ENCODE measurements at regions not wholly inside any gene's neighbourhood (a gene's known extent, or its start where the extent isn't known, plus 50 kb on each side); places are given as distances from the start of the nearest gene placed in this dataset.

- Histone ChIP-seq H3K9me3 (replicated peaks in 1 of 3) (no peaks in the 10 kb centered on the region), H3K36me3 (replicated peaks in 1 of 2) (no peaks in the 10 kb centered on the region), H3K27ac (no peak overlapping the region), H3K4me3 (no peak overlapping the region), H3K4me1 (replicated peaks in 1 of 2) (no peaks in the 10 kb centered on the region), H3K27me3 (no peaks in the 10 kb centered on the region)
- TF ChIP-seq POLR2A (IDR thresholded peaks at IDR 0.05) (no peak), CTCF (IDR thresholded peaks at IDR 0.05) (no peak)
- no peak for DNase-seq
- intact Hi-C loops (cut with DNase I) = loop anchor here in 1 of 2 donors (10.0 kb wide), 1 partner anchor 354 kb away; no protein-coding TSS in a partner anchor
- WGBS, 4 donors = 78 to 82% (median 79%) methylated on average over 5 of the region's 5 CpGs
Measured at GRCh38 chr12:25670076-25671055, 117.3 kb upstream of the LMNTD1 start.

DNA sequence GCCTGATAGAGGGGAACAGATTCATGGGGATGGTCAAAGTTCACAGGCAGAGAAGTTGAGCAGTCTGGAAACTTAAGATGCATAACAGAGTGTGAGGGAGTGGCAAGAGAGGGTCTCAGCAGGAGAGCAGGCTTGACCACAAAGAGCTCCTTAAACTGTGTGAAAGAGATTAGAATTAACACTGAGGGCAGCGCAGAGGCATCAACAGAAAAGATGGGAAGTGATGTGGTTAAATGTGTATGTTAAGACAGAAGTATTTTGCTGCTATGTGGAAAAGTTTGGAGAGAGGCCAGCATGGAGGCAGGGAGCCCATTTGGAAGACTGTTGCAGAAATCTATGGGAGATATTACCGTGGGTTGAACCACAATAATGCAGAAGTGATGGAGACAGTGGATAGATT, 122.7 kb upstream of the LMNTD1 start:
- intact Hi-C loops (cut with DNase I) = loop anchor here in 1 of 2 donors (10.0 kb wide), 1 partner anchor 349 kb away; no protein-coding TSS in a partner anchor
- WGBS, 4 donors = 71 to 83% (median 77%) methylated on average over 2 of the region's 2 CpGs

DNA sequence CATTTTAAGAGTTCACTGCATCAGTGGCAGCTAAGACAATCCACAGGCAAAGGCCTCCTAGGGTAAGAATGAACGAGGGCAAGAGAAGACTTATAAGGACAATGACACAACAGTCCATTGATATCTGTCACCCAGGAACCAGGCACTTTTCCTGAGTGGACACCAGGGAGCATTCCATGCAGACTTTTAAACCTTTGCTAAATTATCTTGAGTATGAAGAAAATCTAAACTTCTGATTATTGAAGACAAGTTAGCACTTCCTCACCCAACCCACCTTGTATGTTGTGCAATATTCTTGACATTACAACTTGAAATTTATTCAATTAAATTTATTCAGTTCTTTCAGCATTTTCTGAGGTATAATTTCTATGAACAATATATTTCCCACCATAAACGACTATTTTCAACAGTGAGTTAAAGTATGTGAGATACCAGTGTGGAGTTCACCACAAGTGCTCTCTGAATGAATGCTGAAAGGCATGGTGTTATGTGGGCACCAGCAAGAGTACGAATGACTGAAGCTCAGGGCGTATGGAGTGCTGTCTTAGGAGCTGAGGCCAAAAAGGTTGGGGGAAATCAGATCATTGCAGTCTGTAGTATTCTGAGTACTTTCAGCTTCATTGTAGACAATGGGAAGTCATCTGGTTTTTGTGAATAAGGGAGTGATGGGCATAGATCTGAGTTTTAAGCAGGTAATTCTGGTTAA, 124.3 kb upstream of the LMNTD1 start:
- Histone ChIP-seq H3K4me3 (no peak overlapping the region), H3K27me3 (no peaks in the 10 kb centered on the region), H3K9me3 (replicated peaks in 1 of 3) (no peaks in the 10 kb centered on the region), H3K4me1 (replicated peaks in 1 of 2) (peaks cover 0 to 5% of the 10 kb centered on the region in 2 donors), H3K36me3 (replicated peaks in 1 of 2) (no peaks in the 10 kb centered on the region), H3K27ac (no peak overlapping the region)
- DNase-seq = peak in 3 of 7 donors; percentile 20 to 44 (median 26)
- TF ChIP-seq POLR2A (IDR thresholded peaks at IDR 0.05) (no peak), CTCF (IDR thresholded peaks at IDR 0.05) (peak in 3 of 6 experiments; percentile 30 to 55 (median 50))
- intact Hi-C loops (cut with DNase I) = loop anchor here in 1 of 2 donors (10.0 kb wide), 1 partner anchor 347 kb away; no protein-coding TSS in a partner anchor
- 65 to 84% (median 72%) methylated on average over 4 of the region's 4 CpGs for WGBS, 4 donors

More for the DNA sequence above, 122.7 kb upstream of the LMNTD1 start:
- Histone ChIP-seq H3K27ac (no peak overlapping the region), H3K9me3 (replicated peaks in 1 of 3) (no peaks in the 10 kb centered on the region), H3K27me3 (no peaks in the 10 kb centered on the region), H3K36me3 (replicated peaks in 1 of 2) (no peaks in the 10 kb centered on the region), H3K4me3 (no peak overlapping the region), H3K4me1 (replicated peaks in 1 of 2) (peaks cover 0 to 5% of the 10 kb centered on the region in 2 donors)
- TF ChIP-seq POLR2A (IDR thresholded peaks at IDR 0.05) (no peak), CTCF (IDR thresholded peaks at IDR 0.05) (no peak)
- no peak for DNase-seq

GRCh38 chr12:25681580-25681979, 128.5 kb upstream of the LMNTD1 start:
- Histone ChIP-seq H3K4me1 (replicated peaks in 1 of 2) (peaks cover 0 to 5% of the 10 kb centered on the region in 2 donors), H3K27ac (no peak overlapping the region), H3K9me3 (replicated peaks in 1 of 3) (no peaks in the 10 kb centered on the region), H3K4me3 (no peak overlapping the region), H3K27me3 (no peaks in the 10 kb centered on the region), H3K36me3 (replicated peaks in 1 of 2) (no peaks in the 10 kb centered on the region)
- intact Hi-C loops (cut with DNase I) = no loop called here
- WGBS, 4 donors = 81 to 95% (median 92%) methylated on average over 4 of the region's 4 CpGs
- TF ChIP-seq POLR2A (IDR thresholded peaks at IDR 0.05) (no peak), CTCF (IDR thresholded peaks at IDR 0.05) (no peak)
- DNase-seq = no peak

Measured in adrenal gland (tissue), 9 donors.